PC-9 (cell line): ENCODE measurements at regions not wholly inside any gene's neighbourhood (a gene's known extent, or its start where the extent isn't known, plus 50 kb on each side); places are given as distances from the start of the nearest gene placed in this dataset.

Experiments
- BruUV-seq: library from RNA; stranded (reverse); fragments of 400-500 nt; replicated peaks from 2 replicates; lab custom pipeline; 2021; lab: Mats Ljungman, UMichigan
- CTCF ChIA-PET: fragments of 300-600 bp; sonication (Branson Sonifier 250); formaldehyde crosslinking; loops from one replicate; lab custom pipeline; 2022; ENCODE audit warnings: antibody characterized with exemption; lab: Charles Lee
- POLR2A ChIA-PET: fragments of 300-600 bp; sonication (Branson Sonifier 250); formaldehyde crosslinking; loops from one replicate; lab custom pipeline; 2022; ENCODE audit warnings: antibody characterized with exemption; ENCODE audit not compliant: unreplicated experiment; lab: Charles Lee
- DNase-seq, 2 experiments: peaks; one replicate each; pipeline versions ENCODE4 v3.0.0 to v3.0.0-alpha.2; 2015 to 2022; ENCODE audit warnings: mixed read lengths in 1 of 2
- H2AFZ ChIP-seq: fragments of 200-600 bp; sonication (generic); 2 replicates; pipeline ENCODE4 v1.8.1; 2017; ENCODE audit warnings: antibody characterized with exemption
- H3F3A ChIP-seq: fragments of 200-600 bp; sonication (generic); 2 replicates; pipeline ENCODE4 v1.8.1; 2017; ENCODE audit warnings: antibody characterized with exemption, mild to moderate bottlenecking, low read depth; ENCODE audit not compliant: insufficient read depth
- H3K27ac ChIP-seq: fragments of 200-600 bp; sonication (generic); 2 replicates; pipeline ENCODE4 v1.6.1; 2016; ENCODE audit warnings: mixed run types
- H3K27me3 ChIP-seq: fragments of 200-600 bp; sonication (generic); 2 replicates; pipeline ENCODE4 v1.6.1; 2016; ENCODE audit warnings: low read depth, mixed run types; ENCODE audit not compliant: insufficient read depth
- H3K36me3 ChIP-seq: fragments of 200-600 bp; sonication (generic); 2 replicates; pipeline ENCODE4 v1.6.1; 2016; ENCODE audit warnings: low read depth, mixed run types
- H3K4me1 ChIP-seq: fragments of 200-600 bp; sonication (generic); replicated peaks from 2 replicates; pipeline ENCODE4 v1.6.1; 2016; ENCODE audit warnings: mixed run types; ENCODE audit not compliant: insufficient read depth
- H3K4me2 ChIP-seq: fragments of 200-600 bp; sonication (generic); 2 replicates; pipeline ENCODE4 v1.6.1; 2017; ENCODE audit warnings: mixed run types
- H3K4me3 ChIP-seq: fragments of 200-600 bp; sonication (generic); 2 replicates; pipeline ENCODE4 v1.6.1; 2016; ENCODE audit warnings: mixed run types
- H3K79me2 ChIP-seq: fragments of 200-600 bp; sonication (generic); 2 replicates; pipeline ENCODE4 v1.6.1; 2017; ENCODE audit warnings: low read depth, mixed run types
- H3K9me2 ChIP-seq: fragments of 200-600 bp; sonication (generic); 2 replicates; pipeline ENCODE4 v1.8.1; 2017; ENCODE audit warnings: mild to moderate bottlenecking; ENCODE audit not compliant: insufficient read depth
- H3K9me3 ChIP-seq: fragments of 200-600 bp; sonication (generic); 2 replicates; pipeline ENCODE4 v1.8.1; 2016; ENCODE audit warnings: low read depth; ENCODE audit not compliant: insufficient read depth
- H4K20me1 ChIP-seq: fragments of 200-600 bp; sonication (generic); 2 replicates; pipeline ENCODE4 v1.8.1; 2017; ENCODE audit not compliant: insufficient read depth
- EZH2 ChIP-seq: fragments of 200-600 bp; sonication (generic); IDR thresholded peaks from 2 replicates; pipeline ENCODE4 v1.8.0; 2017; ENCODE audit warnings: antibody characterized with exemption, low read depth
- intact Hi-C: fragments of 100-400 bp; cut with micrococcal nuclease; formaldehyde crosslinking; loops from one replicate; pipeline ENCODE4 v1.10.0; 2022; ENCODE audit not compliant: unreplicated experiment
- TF ChIP-seq, protein P1 (sequence below): fragments of 200-600 bp; sonication (generic); conservative IDR thresholded peaks from 2 replicates; pipeline ENCODE4 v1.6.1; 2017; ENCODE audit warnings: mixed run types, antibody characterized with exemption, mild to moderate bottlenecking, moderate library complexity

DNA sequence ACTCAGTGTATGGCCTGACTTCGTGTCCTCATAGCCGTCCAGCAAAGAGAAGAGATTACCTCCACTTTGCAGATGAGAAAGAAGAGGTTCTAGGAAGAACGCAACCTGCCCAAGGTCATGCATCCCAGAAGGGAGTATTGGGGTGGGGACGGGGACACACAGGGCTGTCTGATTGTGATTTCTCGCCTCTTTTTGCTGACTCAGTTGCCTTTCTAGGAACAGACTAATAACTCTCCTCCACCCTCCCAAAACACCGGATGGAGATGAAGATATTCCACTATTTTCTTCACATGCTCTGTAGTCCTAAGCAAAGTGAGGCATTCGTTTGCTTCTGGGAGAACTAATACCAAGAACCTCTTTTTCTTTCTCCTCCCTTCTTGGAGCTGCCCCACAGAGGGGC is 529.3 kb downstream of the MIAT start:
- TF ChIP-seq, protein P1, sequence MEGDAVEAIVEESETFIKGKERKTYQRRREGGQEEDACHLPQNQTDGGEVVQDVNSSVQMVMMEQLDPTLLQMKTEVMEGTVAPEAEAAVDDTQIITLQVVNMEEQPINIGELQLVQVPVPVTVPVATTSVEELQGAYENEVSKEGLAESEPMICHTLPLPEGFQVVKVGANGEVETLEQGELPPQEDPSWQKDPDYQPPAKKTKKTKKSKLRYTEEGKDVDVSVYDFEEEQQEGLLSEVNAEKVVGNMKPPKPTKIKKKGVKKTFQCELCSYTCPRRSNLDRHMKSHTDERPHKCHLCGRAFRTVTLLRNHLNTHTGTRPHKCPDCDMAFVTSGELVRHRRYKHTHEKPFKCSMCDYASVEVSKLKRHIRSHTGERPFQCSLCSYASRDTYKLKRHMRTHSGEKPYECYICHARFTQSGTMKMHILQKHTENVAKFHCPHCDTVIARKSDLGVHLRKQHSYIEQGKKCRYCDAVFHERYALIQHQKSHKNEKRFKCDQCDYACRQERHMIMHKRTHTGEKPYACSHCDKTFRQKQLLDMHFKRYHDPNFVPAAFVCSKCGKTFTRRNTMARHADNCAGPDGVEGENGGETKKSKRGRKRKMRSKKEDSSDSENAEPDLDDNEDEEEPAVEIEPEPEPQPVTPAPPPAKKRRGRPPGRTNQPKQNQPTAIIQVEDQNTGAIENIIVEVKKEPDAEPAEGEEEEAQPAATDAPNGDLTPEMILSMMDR, result no peak
- no peak for TF ChIP-seq EZH2
- no TSS peak for BruUV-seq
- no peak for DNase-seq
- no peaks in the 10 kb centered on the region for H3K36me3 ChIP-seq
- ChIA-PET POLR2A (no interaction called here), CTCF (interaction anchor here (0.7 kb wide), 1 partner anchor 703 kb away, joined by 15 read pairs; no protein-coding TSS in a partner anchor)
- no peak overlapping the region for H3K4me3 ChIP-seq
- intact Hi-C loops, result no loop called here
- H3K4me2 ChIP-seq, result no peak overlapping the region
- H3K9me2 ChIP-seq, result no peaks in the 10 kb centered on the region
- H3K27ac ChIP-seq, result no peak overlapping the region
- H3K9me3 ChIP-seq, result peaks cover 7% of the 10 kb centered on the region; the same call in 1 of the 2 replicates
- H3K27me3 ChIP-seq, result no peaks in the 10 kb centered on the region
- no peaks in the 10 kb centered on the region for H3K4me1 ChIP-seq
- no peaks in the 10 kb centered on the region for H3K79me2 ChIP-seq
- H4K20me1 ChIP-seq, result no peaks in the 10 kb centered on the region
- H2AFZ ChIP-seq, result no peak overlapping the region
- H3F3A ChIP-seq, result no peaks in the 10 kb centered on the region

DNA sequence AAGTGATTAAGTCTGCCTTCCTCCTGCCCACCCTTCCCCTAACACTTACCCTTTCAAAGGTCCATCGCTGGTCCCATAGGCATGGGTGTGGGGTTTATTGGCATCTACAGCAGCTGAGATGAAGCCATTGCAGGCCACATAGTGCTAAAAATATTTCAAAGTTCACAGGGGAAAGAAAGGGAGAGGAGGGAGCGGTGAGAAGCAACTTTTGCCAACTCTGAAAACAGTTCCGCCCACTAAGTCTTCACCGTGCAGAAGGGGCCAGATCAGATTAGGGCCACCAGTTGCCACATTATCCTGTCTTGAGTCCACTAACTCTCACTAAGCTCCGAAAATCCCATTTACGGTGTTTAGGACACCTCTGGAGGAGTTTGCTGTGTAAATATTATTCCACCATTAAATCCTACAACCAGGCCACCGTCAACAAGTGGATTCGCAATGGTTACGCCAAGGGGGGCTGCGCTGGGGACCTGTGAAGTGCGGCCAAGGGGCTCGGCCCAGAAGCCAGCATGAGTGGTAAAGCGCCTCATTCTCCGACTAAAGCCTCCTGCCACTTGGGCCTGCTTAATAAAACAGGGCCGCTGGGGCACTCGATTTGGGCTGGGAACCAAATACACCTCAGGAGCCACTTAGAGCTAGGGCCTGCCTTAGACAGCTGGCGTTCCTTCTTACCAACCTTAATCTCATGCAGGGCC is 534.9 kb downstream of the MIAT start:
- ChIA-PET CTCF (no interaction called here), POLR2A (no interaction called here)
- no peaks in the 10 kb centered on the region for H3K36me3 ChIP-seq
- no peak for DNase-seq
- no peak overlapping the region for H2AFZ ChIP-seq
- H3K27ac ChIP-seq, result no peak overlapping the region
- no peak overlapping the region for H3K4me3 ChIP-seq
- TF ChIP-seq, protein P1, result no peak
- no peak for TF ChIP-seq EZH2
- BruUV-seq, result no TSS peak
- H3K4me2 ChIP-seq, result no peak overlapping the region
- intact Hi-C loops, result no loop called here
- H3K79me2 ChIP-seq, result no peaks in the 10 kb centered on the region
- H3F3A ChIP-seq, result peaks cover 7% of the 10 kb centered on the region; the same call in 1 of the 2 replicates
- H3K4me1 ChIP-seq, result peaks cover 19% of the 10 kb centered on the region
- H3K27me3 ChIP-seq, result no peaks in the 10 kb centered on the region
- peaks cover 8% of the 10 kb centered on the region; the same call in 1 of the 2 replicates for H3K9me3 ChIP-seq
- no peaks in the 10 kb centered on the region for H4K20me1 ChIP-seq
- no peaks in the 10 kb centered on the region for H3K9me2 ChIP-seq

GRCh38 chr22:27193215-27193614 is 535.8 kb downstream of the MIAT start:
- Histone ChIP-seq H3F3A (peaks cover 8% of the 10 kb centered on the region; the same call in 1 of the 2 replicates), H3K36me3 (no peaks in the 10 kb centered on the region), H3K4me2 (peak overlapping the region; percentile 57), H3K79me2 (no peaks in the 10 kb centered on the region), H2AFZ (no peak overlapping the region), H3K9me2 (no peaks in the 10 kb centered on the region), H3K4me1 (peaks cover 22% of the 10 kb centered on the region), H3K9me3 (peaks cover 8% of the 10 kb centered on the region; the same call in 1 of the 2 replicates), H3K4me3 (no peak overlapping the region), H3K27ac (peak overlapping the region; percentile 66), H3K27me3 (no peaks in the 10 kb centered on the region), H4K20me1 (no peaks in the 10 kb centered on the region)
- intact Hi-C loops, result no loop called here
- POLR2A ChIA-PET, result no interaction called here
- no TSS peak for BruUV-seq
- DNase-seq, result no peak
- TF ChIP-seq EZH2, result no peak
- TF ChIP-seq, protein P1, result no peak
- CTCF ChIA-PET, result no interaction called here
